Activated CD8-positive, alpha-beta T cell treated with anti-CD3 and anti-CD28 coated beads for 36 hours (primary cell): ENCODE measurements at regions not wholly inside any gene's neighbourhood (a gene's known extent, or its start where the extent isn't known, plus 50 kb on each side); places are given as distances from the start of the nearest gene placed in this dataset.

ENCODE experiments used
- ATAC-seq: fragments of 200-7000 bp; cut with Tn5 transposase; one replicate; pipeline ENCODE4 v1.10.0; 2021; ENCODE audit warnings: mild to moderate bottlenecking, moderate library complexity
- CTCF ChIA-PET: fragments of 350-600 bp; sonication (Branson Sonifier 250); formaldehyde crosslinking; loops from one replicate; lab custom pipeline; 2021; ENCODE audit warnings: antibody characterized with exemption; lab: Charles Lee
- POLR2A ChIA-PET: fragments of 350-600 bp; sonication (Branson Sonifier 250); formaldehyde crosslinking; loops from one replicate; lab custom pipeline; 2021; ENCODE audit warnings: antibody characterized with exemption; lab: Charles Lee
- DNase-seq: peaks from one replicate; pipeline ENCODE4 v3.0.0-alpha.2; 2020
- H3K27ac Mint-ChIP-seq: one replicate; pipeline ENCODE4 v1.8.0; 2021; ENCODE audit warnings: mild to moderate bottlenecking, mixed read lengths
- H3K27me3 Mint-ChIP-seq: one replicate; pipeline ENCODE4 v1.8.0; 2021; ENCODE audit warnings: mixed read lengths
- H3K36me3 Mint-ChIP-seq: one replicate; pipeline ENCODE4 v1.8.0; 2021; ENCODE audit warnings: low read depth, mixed read lengths
- H3K4me1 Mint-ChIP-seq: one replicate; pipeline ENCODE4 v1.8.0; 2021; ENCODE audit warnings: low read depth, mixed read lengths
- H3K4me3 Mint-ChIP-seq: one replicate; pipeline ENCODE4 v1.8.0; 2021; ENCODE audit warnings: mild to moderate bottlenecking, moderate library complexity, mixed read lengths
- H3K9me3 Mint-ChIP-seq: one replicate; pipeline ENCODE4 v1.8.0; 2021; ENCODE audit warnings: mixed read lengths
- CTCF ChIP-seq: fragments of 200-600 bp; IDR thresholded peaks from one replicate; pipeline ENCODE4 v1.8.0; 2022; ENCODE audit warnings: antibody characterized with exemption, mild to moderate bottlenecking
- intact Hi-C: fragments of 100-400 bp; cut with micrococcal nuclease; formaldehyde crosslinking; loops from one replicate; pipeline ENCODE4 v1.10.0; 2022

- POLR2A ChIA-PET, result no interaction called here
- no peaks in the 10 kb centered on the region for H3K36me3 Mint-ChIP-seq
- no peaks in the 10 kb centered on the region for H3K27me3 Mint-ChIP-seq
- no peak overlapping the region for H3K4me3 Mint-ChIP-seq
- no peak overlapping the region for H3K27ac Mint-ChIP-seq
- no peak for ATAC-seq
- intact Hi-C loops, result no loop called here
- DNase-seq, result no peak
- peaks cover 3% of the 10 kb centered on the region for H3K9me3 Mint-ChIP-seq
- no peaks in the 10 kb centered on the region for H3K4me1 Mint-ChIP-seq
- CTCF ChIA-PET, result no interaction called here
- no peak for TF ChIP-seq CTCF
Observed at GRCh38 chr3:81433675-81434074, 327.8 kb downstream of the GBE1 start.

DNA sequence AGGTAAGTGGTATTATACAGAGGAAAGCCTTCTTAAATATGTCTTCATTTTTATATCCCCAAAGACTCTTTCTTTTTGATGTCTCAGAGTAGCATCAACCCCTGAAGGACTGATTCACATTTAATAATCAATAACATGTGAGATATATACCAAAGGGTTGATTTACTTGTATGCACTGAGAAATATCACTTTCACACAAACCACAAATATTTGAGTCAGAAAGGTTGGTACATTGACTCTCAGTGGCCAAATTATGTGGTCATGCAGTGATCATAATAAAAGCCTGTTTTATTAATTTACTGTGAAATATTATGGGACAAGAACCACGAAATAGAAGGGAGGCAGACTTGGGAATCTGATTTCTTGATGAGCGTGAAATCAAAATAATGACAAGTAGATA lies 329.0 kb downstream of the GBE1 start:
- no peak for TF ChIP-seq CTCF
- H3K4me3 Mint-ChIP-seq, result no peak overlapping the region
- intact Hi-C loops, result no loop called here
- peaks cover 3% of the 10 kb centered on the region for H3K9me3 Mint-ChIP-seq
- H3K27ac Mint-ChIP-seq, result no peak overlapping the region
- H3K27me3 Mint-ChIP-seq, result no peaks in the 10 kb centered on the region
- no peaks in the 10 kb centered on the region for H3K36me3 Mint-ChIP-seq
- POLR2A ChIA-PET, result no interaction called here
- ATAC-seq, result no peak
- H3K4me1 Mint-ChIP-seq, result no peaks in the 10 kb centered on the region
- CTCF ChIA-PET, result no interaction called here
- no peak for DNase-seq

GRCh38 chr3:81426826-81427577 lies 334.4 kb downstream of the GBE1 start:
- POLR2A ChIA-PET, result no interaction called here
- intact Hi-C loops, result no loop called here
- no peaks in the 10 kb centered on the region for H3K36me3 Mint-ChIP-seq
- H3K4me3 Mint-ChIP-seq, result no peak overlapping the region
- no peak overlapping the region for H3K27ac Mint-ChIP-seq
- peaks cover 3% of the 10 kb centered on the region for H3K9me3 Mint-ChIP-seq
- ATAC-seq, result no peak
- no peak for TF ChIP-seq CTCF
- CTCF ChIA-PET, result no interaction called here
- H3K4me1 Mint-ChIP-seq, result no peaks in the 10 kb centered on the region
- H3K27me3 Mint-ChIP-seq, result peaks cover 2% of the 10 kb centered on the region
- no peak for DNase-seq

DNA sequence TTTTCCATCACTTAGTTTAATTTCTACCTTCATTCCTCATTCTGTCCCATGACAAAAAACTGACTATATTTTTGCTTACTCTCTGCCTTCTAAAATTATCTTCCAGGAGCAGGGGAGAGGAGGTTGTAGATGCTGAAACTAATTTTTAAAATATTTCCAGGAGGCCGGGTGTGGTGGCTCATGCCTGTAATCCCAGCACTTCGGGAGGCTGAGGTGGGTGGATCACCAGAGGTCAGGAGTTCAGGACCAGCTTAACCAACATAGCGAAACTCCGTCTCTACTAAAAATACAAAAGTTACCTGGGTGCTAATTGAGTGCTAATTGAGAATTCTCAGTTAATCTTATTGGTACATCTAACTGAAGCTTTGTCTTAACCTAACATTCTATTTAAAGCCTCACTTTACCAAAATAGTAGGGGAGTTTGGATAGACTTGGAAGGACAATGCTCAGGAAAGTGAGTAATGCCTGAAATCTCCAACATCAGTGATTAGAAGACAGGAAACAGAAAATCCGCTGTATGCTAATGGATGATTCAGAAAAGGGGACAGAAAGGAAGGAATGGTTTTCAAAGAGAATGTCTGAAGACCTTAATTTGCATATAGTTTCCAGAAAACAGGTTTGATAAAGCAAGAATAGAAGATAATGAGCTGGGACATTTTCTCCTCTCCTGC lies 336.1 kb downstream of the GBE1 start:
- intact Hi-C loops, result no loop called here
- Mint-ChIP-seq H3K27me3 (peaks cover 2% of the 10 kb centered on the region), H3K27ac (no peak overlapping the region), H3K36me3 (no peaks in the 10 kb centered on the region), H3K4me1 (no peaks in the 10 kb centered on the region), H3K4me3 (no peak overlapping the region), H3K9me3 (no peaks in the 10 kb centered on the region)
- POLR2A ChIA-PET, result no interaction called here
- CTCF ChIA-PET, result no interaction called here
- DNase-seq (no peak), ATAC-seq (no peak)
- TF ChIP-seq CTCF, result no peak

DNA sequence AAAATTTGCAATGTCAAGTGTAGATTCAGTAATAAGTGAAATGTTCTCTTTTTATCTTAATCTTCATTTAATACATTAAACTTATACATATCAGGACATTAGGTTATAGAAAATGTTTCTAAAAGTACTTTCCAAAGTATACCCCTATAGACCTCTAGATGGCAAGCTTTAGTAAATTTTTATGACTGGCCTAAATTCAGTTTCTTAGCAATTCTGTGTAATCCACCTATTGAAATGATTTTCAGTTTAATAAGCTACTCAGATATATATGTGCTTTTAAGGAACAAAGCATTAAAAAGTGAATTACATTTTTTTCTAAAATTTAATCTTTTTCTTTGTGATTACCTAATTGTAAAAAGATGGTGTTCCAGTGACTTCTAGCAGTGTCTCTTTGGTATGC lies 342.2 kb downstream of the GBE1 start:
- H3K36me3 Mint-ChIP-seq, result no peaks in the 10 kb centered on the region
- ATAC-seq, result no peak
- no peak overlapping the region for H3K27ac Mint-ChIP-seq
- H3K4me3 Mint-ChIP-seq, result no peak overlapping the region
- POLR2A ChIA-PET, result no interaction called here
- no peak for DNase-seq
- no peaks in the 10 kb centered on the region for H3K9me3 Mint-ChIP-seq
- H3K4me1 Mint-ChIP-seq, result no peaks in the 10 kb centered on the region
- CTCF ChIA-PET, result interaction anchor here (0.7 to 1.4 kb wide), 2 partner anchors 9 to 71 kb away, joined by 3 read pairs; no protein-coding TSS in a partner anchor
- no peaks in the 10 kb centered on the region for H3K27me3 Mint-ChIP-seq
- peak; percentile 40 for TF ChIP-seq CTCF
- intact Hi-C loops, result no loop called here
